Testis (tissue), 2 donors: ENCODE measurements at regions not wholly inside any gene's neighbourhood (a gene's known extent, or its start where the extent isn't known, plus 50 kb on each side); places are given as distances from the start of the nearest gene placed in this dataset.

ENCODE experiments used
- DNase-seq: peaks from one replicate; pipeline ENCODE4 v3.0.0-alpha.2; 2019
- H3K27ac ChIP-seq, 2 donors: fragments of 200-600 bp; sonication (generic); one replicate each; pipeline ENCODE4 v1.5.1; 2019
- H3K27me3 ChIP-seq: fragments of 200-600 bp; sonication (generic); one replicate; pipeline ENCODE4 v1.5.1; 2019
- H3K36me3 ChIP-seq: fragments of 200-600 bp; sonication (generic); one replicate; pipeline ENCODE4 v1.5.1; 2017; ENCODE audit warnings: low read depth; ENCODE audit errors: missing control alignments
- H3K4me1 ChIP-seq: fragments of 200-600 bp; sonication (generic); one replicate; pipeline ENCODE4 v1.5.1; 2019
- H3K4me3 ChIP-seq, 2 donors: fragments of 200-600 bp; sonication (generic); one replicate each; pipeline ENCODE4 v1.5.1; 2017 to 2019
- H3K9me3 ChIP-seq: fragments of 200-600 bp; sonication (generic); one replicate; pipeline ENCODE4 v1.5.1; 2017
- CTCF ChIP-seq, 3 experiments: fragments of 450-650 bp in 2 of 3; fragments of 200-600 bp in 1 of 3; sonication (generic) in 1 of 3; IDR thresholded peaks; one replicate each; pipeline ENCODE4 v1.5.1; 2016 to 2019; ENCODE audit warnings: antibody characterized with exemption in 3 of 3, mild to moderate bottlenecking in 2 of 3, moderate library complexity in 1 of 3
- POLR2A ChIP-seq: fragments of 450-650 bp; IDR thresholded peaks from one replicate; pipeline ENCODE4 v1.6.1; 2017; ENCODE audit warnings: antibody characterized with exemption, mild to moderate bottlenecking, moderate library complexity
- WGBS, 2 donors: methylation state at CpG; one replicate each; pipeline ENCODE4 v1.1.5; 2018; 5-methylcytosine and 5-hydroxymethylcytosine counted together
- intact Hi-C: fragments of 100-400 bp; cut with DNase I; formaldehyde crosslinking; loops from one replicate; pipeline ENCODE4 v1.15.1; 2023; ENCODE audit warnings: low total_unique reads

- no peak for TF ChIP-seq CTCF (IDR thresholded peaks at IDR 0.05)
- intact Hi-C loops: no loop called here
- H3K4me3 ChIP-seq: no peak overlapping the region
- H3K9me3 ChIP-seq: no peaks in the 10 kb centered on the region
- H3K4me1 ChIP-seq: no peaks in the 10 kb centered on the region
- WGBS, 2 donors: 83 to 89% methylated on average over 5 of the region's 5 CpGs
- H3K27me3 ChIP-seq: no peaks in the 10 kb centered on the region
- no peak for DNase-seq
- H3K27ac ChIP-seq: no peak overlapping the region
- no peaks in the 10 kb centered on the region for H3K36me3 ChIP-seq
Observed at GRCh38 chr5:92494508-92494907, 1086.5 kb downstream of the NR2F1-AS1 start.

- intact Hi-C loops: no loop called here
- no peak for TF ChIP-seq POLR2A
- TF ChIP-seq CTCF (IDR thresholded peaks at IDR 0.05): no peak
- Histone ChIP-seq H3K4me3 (no peak overlapping the region), H3K36me3 (no peaks in the 10 kb centered on the region), H3K4me1 (no peaks in the 10 kb centered on the region), H3K27ac (no peak overlapping the region), H3K9me3 (no peaks in the 10 kb centered on the region), H3K27me3 (no peaks in the 10 kb centered on the region)
- no peak for DNase-seq
- WGBS, 2 donors: 52 to 58% methylated on average over 3 of the region's 3 CpGs
Observed at GRCh38 chr5:92492908-92493307, 1088.1 kb downstream of the NR2F1-AS1 start.

DNA sequence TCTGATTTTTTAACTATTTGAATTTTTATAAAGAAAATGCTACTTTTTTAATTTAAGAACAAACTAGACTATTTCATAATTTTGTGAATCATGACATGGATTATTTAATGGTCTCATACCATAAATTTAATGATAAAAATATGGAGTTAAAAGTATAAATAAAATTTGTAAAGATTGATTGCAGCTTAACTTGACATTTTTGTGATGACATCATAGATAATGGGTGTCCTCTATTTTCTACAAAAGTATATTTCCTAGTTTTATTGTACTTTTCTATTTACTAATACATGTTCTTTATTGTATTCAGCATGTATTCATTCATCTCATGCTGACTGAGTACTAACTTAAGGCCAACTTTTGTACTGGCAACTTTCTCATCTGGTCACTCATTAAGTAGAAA lies 1096.5 kb downstream of the NR2F1-AS1 start:
- no peaks in the 10 kb centered on the region for H3K9me3 ChIP-seq
- TF ChIP-seq POLR2A: no peak
- no peak for TF ChIP-seq CTCF (IDR thresholded peaks at IDR 0.05)
- no peaks in the 10 kb centered on the region for H3K4me1 ChIP-seq
- H3K36me3 ChIP-seq: no peaks in the 10 kb centered on the region
- H3K27me3 ChIP-seq: no peaks in the 10 kb centered on the region
- intact Hi-C loops: no loop called here
- H3K4me3 ChIP-seq: no peak overlapping the region
- no peak overlapping the region for H3K27ac ChIP-seq
- DNase-seq: no peak

DNA sequence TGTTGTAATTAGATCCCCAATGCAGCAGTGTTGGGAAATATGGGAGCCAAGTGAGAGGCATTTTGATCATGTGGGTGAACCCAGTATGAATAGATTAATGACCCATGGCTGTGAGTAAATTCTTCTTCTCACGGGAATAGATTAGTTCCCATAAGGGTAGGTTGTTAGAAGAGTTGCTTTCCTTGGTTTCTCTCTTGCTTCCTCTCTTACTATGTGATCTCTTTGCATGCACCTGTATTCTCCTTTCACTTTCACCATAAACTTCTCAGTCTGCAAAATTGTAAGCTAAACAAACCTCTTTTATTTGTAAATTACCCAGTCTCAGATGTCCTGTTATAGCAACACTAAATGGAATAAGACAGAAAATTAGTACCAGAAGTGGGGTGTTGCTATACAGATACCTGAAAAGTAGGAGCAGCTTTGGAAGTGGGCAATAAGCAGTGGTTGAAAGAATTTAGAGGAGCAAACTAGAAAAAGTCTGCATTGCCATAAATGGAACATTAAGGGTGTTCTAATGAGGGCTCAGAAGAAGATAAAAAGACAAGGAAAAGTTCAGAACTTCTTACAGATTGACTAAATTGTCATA lies 1090.0 kb upstream of the ARRDC3 start:
- no peaks in the 10 kb centered on the region for H3K4me1 ChIP-seq
- 77 to 82% methylated on average over 1 of the region's 1 CpG for WGBS, 2 donors
- H3K36me3 ChIP-seq: no peaks in the 10 kb centered on the region
- DNase-seq: no peak
- H3K4me3 ChIP-seq: no peak overlapping the region
- H3K27ac ChIP-seq: no peak overlapping the region
- no peaks in the 10 kb centered on the region for H3K9me3 ChIP-seq
- no peaks in the 10 kb centered on the region for H3K27me3 ChIP-seq
- intact Hi-C loops: no loop called here
- TF ChIP-seq CTCF (IDR thresholded peaks at IDR 0.05) (no peak), POLR2A (no peak)

DNA sequence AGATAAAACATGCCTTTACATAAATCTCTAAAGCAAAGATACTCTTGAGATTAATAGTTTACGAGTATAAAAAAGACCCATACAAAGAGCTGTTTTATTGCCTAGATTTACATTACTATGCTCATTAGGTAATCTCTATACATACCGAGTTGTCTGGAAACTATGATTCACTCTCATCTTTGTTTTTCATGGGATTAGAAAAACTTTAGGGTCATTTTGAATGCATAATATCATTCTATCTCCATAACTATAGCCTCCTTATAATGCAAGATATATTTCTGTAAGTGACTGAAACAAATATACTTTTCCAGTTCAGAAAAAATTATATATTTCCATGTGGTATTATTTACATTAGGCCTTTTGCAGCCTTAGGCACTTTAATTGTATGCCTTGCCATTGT lies 1088.7 kb upstream of the ARRDC3 start:
- Histone ChIP-seq H3K27me3 (no peaks in the 10 kb centered on the region), H3K27ac (no peak overlapping the region), H3K4me1 (no peaks in the 10 kb centered on the region), H3K36me3 (no peaks in the 10 kb centered on the region), H3K4me3 (no peak overlapping the region), H3K9me3 (no peaks in the 10 kb centered on the region)
- DNase-seq: no peak
- intact Hi-C loops: no loop called here
- TF ChIP-seq POLR2A (no peak), CTCF (IDR thresholded peaks at IDR 0.05) (no peak)
- 57 to 68% methylated on average over 2 of the region's 2 CpGs for WGBS, 2 donors
